Mesendoderm (in vitro differentiated cells): ENCODE measurements at regions not wholly inside any gene's neighbourhood (a gene's known extent, or its start where the extent isn't known, plus 50 kb on each side); places are given as distances from the start of the nearest gene placed in this dataset.

Experiments used
- DNase-seq: peaks from one replicate; pipeline ENCODE4 v3.0.0; 2013
- H2AK5ac ChIP-seq: 2 replicates; pipeline ENCODE4 v1.6.1; 2013; ENCODE audit warnings: low read length, inconsistent platforms
- H2BK120ac ChIP-seq: 2 replicates; pipeline ENCODE4 v1.6.1; 2013; ENCODE audit warnings: low read depth, mild to moderate bottlenecking, low read length, moderate library complexity, mixed read lengths
- H2BK15ac ChIP-seq: replicated peaks from 2 replicates; pipeline ENCODE4 v1.6.1; 2013; ENCODE audit warnings: low read depth, mild to moderate bottlenecking, moderate library complexity
- H2BK5ac ChIP-seq: 2 replicates; pipeline ENCODE4 v1.6.1; 2013; ENCODE audit warnings: low read length, inconsistent platforms
- H3K18ac ChIP-seq: 2 replicates; pipeline ENCODE4 v1.6.1; 2013; ENCODE audit warnings: mild to moderate bottlenecking, low read length, mixed read lengths
- H3K23ac ChIP-seq: one replicate; pipeline ENCODE4 v1.6.1; 2013; ENCODE audit warnings: low read length
- H3K27ac ChIP-seq: 2 replicates; pipeline ENCODE4 v1.5.1; 2013; ENCODE audit warnings: low read depth, mild to moderate bottlenecking, inconsistent platforms, low read length, moderate library complexity
- H3K27me3 ChIP-seq: 2 replicates; pipeline ENCODE4 v1.6.1; 2013; ENCODE audit warnings: low read length, control low read depth, mild to moderate bottlenecking, inconsistent platforms; ENCODE audit not compliant: insufficient read depth, poor library complexity
- H3K36me3 ChIP-seq: 2 replicates; pipeline ENCODE4 v1.6.1; 2013; ENCODE audit warnings: low read length, inconsistent platforms; ENCODE audit not compliant: control insufficient read depth, insufficient read depth
- H3K4ac ChIP-seq: one replicate; pipeline ENCODE4 v1.6.1; 2013; ENCODE audit warnings: low read depth, mild to moderate bottlenecking, low read length, moderate library complexity
- H3K4me1 ChIP-seq: 2 replicates; pipeline ENCODE4 v1.6.1; 2013; ENCODE audit warnings: low read depth, low read length, inconsistent platforms; ENCODE audit not compliant: control insufficient read depth
- H3K4me2 ChIP-seq: 2 replicates; pipeline ENCODE4 v1.6.1; 2013; ENCODE audit warnings: low read length
- H3K4me3 ChIP-seq: 2 replicates; pipeline ENCODE4 v1.5.1; 2013; ENCODE audit warnings: mild to moderate bottlenecking, low read length
- H3K56ac ChIP-seq: one replicate; pipeline ENCODE4 v1.6.1; 2013; ENCODE audit warnings: low read length
- H3K79me1 ChIP-seq: 2 replicates; pipeline ENCODE4 v1.6.1; 2013; ENCODE audit warnings: low read length, inconsistent platforms
- H3K79me2 ChIP-seq: 2 replicates; pipeline ENCODE4 v1.6.1; 2013; ENCODE audit warnings: mild to moderate bottlenecking, low read length; ENCODE audit not compliant: control insufficient read depth, insufficient read depth
- H3K9ac ChIP-seq: 2 replicates; pipeline ENCODE4 v1.6.1; 2013; ENCODE audit warnings: low read length, inconsistent platforms
- H4K5ac ChIP-seq: one replicate; pipeline ENCODE4 v1.6.1; 2013; ENCODE audit warnings: low read length
- H4K8ac ChIP-seq: one replicate; pipeline ENCODE4 v1.6.1; 2013; ENCODE audit warnings: low read depth, mild to moderate bottlenecking, control low read depth, low read length, moderate library complexity
- WGBS: extraction: QIAGEN DNeasy Blood & Tissue Kit; methylation state at CpG from one replicate; pipeline ENCODE4 v1.1.7; 2013; ENCODE audit warnings: low lambda C conversion rate, missing lambda C conversion rate; ENCODE audit not compliant: insufficient coverage; ENCODE audit errors: extremely low coverage; 5-methylcytosine and 5-hydroxymethylcytosine counted together

DNA sequence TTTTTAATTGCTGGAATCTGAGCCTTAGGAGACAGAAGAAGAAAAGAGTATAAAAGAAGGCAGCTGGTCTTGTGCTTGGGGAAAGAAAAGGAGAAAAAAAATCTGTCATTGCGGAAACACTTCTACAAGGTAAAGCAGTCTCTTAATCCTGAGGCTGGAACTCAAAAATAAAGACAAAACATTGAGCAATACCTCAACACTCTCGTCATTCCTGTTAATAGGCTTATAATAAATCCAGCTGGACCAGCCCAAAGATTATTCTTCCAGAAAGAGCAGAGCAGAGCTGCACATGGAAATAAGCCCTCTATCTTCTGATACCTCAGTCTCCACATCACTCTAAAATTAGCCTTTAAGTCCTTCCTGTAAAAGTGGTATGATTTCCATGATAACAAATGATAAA lies 62.0 kb upstream of the HIVEP1 start:
- Histone ChIP-seq H2BK15ac (no peak overlapping the region), H3K4me3 (no peak overlapping the region), H2AK5ac (no peak overlapping the region), H3K27me3 (no peaks in the 10 kb centered on the region), H3K9ac (no peak overlapping the region), H3K56ac (no peak overlapping the region), H3K4ac (no peak overlapping the region), H3K36me3 (no peaks in the 10 kb centered on the region), H3K27ac (no peak overlapping the region), H4K5ac (no peak overlapping the region), H4K8ac (no peak overlapping the region), H3K23ac (no peak overlapping the region), H3K4me2 (no peak overlapping the region), H3K4me1 (no peaks in the 10 kb centered on the region), H3K79me1 (no peaks in the 10 kb centered on the region), H3K18ac (no peak overlapping the region), H3K79me2 (no peaks in the 10 kb centered on the region), H2BK5ac (no peak overlapping the region), H2BK120ac (no peak overlapping the region)
- no peak for DNase-seq
- WGBS = no CpG with 5 or more reads among the region's 2 CpGs

DNA sequence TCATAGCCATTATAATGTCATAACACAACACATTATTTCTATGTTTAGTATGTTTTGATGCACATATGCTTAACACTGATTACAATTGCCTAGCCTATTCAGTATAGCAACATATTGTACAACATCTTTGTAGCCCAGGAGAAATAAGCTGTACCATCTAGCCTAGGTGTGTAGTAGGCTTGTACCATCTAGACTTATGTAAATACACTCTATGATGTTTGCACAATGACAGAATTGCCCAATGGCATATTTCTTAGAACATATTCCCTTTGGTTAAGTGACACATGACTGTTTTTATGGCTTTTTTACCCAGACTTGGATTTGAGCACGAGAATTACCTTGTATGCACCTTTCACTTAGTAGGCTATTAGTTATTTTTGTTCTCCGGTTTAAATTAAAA lies 64.5 kb upstream of the HIVEP1 start:
- Histone ChIP-seq H4K8ac (no peak overlapping the region), H3K36me3 (no peaks in the 10 kb centered on the region), H4K5ac (no peak overlapping the region), H2AK5ac (no peak overlapping the region), H3K4me2 (no peak overlapping the region), H3K23ac (no peak overlapping the region), H3K79me1 (no peaks in the 10 kb centered on the region), H3K27ac (no peak overlapping the region), H3K4ac (no peak overlapping the region), H3K4me1 (no peaks in the 10 kb centered on the region), H3K9ac (no peak overlapping the region), H3K79me2 (no peaks in the 10 kb centered on the region), H3K56ac (no peak overlapping the region), H2BK5ac (no peak overlapping the region), H3K4me3 (no peak overlapping the region), H2BK15ac (no peak overlapping the region), H3K18ac (no peak overlapping the region), H3K27me3 (no peaks in the 10 kb centered on the region), H2BK120ac (no peak overlapping the region)
- DNase-seq = no peak
- WGBS = no CpG with 5 or more reads among the region's 2 CpGs

DNA sequence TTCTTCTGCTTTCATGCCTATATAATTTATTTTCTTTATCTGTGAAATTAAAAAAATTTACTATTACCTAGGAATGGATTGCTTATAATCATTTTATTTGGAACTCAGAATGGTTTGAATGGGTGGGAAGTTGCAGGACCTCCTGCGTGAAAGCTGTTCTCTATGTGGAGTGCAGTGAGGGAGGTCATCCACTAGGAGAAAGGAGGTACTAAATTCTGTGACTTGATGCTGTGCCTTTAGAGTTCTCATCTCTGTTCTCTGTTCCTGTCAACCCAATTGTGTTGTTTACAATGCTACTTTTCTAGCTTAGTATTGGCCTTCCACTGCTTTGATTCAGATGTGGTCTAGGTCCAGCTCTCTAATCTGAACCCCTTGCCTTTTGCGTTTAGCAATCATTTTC lies 65.0 kb upstream of the HIVEP1 start:
- Histone ChIP-seq H3K27me3 (no peaks in the 10 kb centered on the region), H3K9ac (no peak overlapping the region), H3K4ac (no peak overlapping the region), H3K4me3 (no peak overlapping the region), H3K27ac (no peak overlapping the region), H2AK5ac (no peak overlapping the region), H3K79me1 (no peaks in the 10 kb centered on the region), H3K18ac (no peak overlapping the region), H3K56ac (no peak overlapping the region), H3K4me2 (no peak overlapping the region), H3K4me1 (no peaks in the 10 kb centered on the region), H3K36me3 (no peaks in the 10 kb centered on the region), H4K8ac (no peak overlapping the region), H2BK120ac (no peak overlapping the region), H3K79me2 (no peaks in the 10 kb centered on the region), H2BK5ac (no peak overlapping the region), H3K23ac (no peak overlapping the region), H4K5ac (no peak overlapping the region), H2BK15ac (no peak overlapping the region)
- WGBS = no CpG with 5 or more reads among the region's 2 CpGs
- peak; percentile 47 for DNase-seq

- no peak overlapping the region for H4K5ac ChIP-seq
- H3K4me3 ChIP-seq = no peak overlapping the region
- no peaks in the 10 kb centered on the region for H3K79me1 ChIP-seq
- no peak overlapping the region for H4K8ac ChIP-seq
- H3K27ac ChIP-seq = no peak overlapping the region
- no peak overlapping the region for H2BK5ac ChIP-seq
- H3K27me3 ChIP-seq = no peaks in the 10 kb centered on the region
- no peak overlapping the region for H3K9ac ChIP-seq
- H2AK5ac ChIP-seq = no peak overlapping the region
- H3K18ac ChIP-seq = no peak overlapping the region
- no peaks in the 10 kb centered on the region for H3K79me2 ChIP-seq
- no peak for DNase-seq
- no peak overlapping the region for H3K23ac ChIP-seq
- H3K4me1 ChIP-seq = no peaks in the 10 kb centered on the region
- no peak overlapping the region for H3K56ac ChIP-seq
- no peak overlapping the region for H3K4ac ChIP-seq
- no peaks in the 10 kb centered on the region for H3K36me3 ChIP-seq
- no CpG with 5 or more reads among the region's 1 CpG for WGBS
- no peak overlapping the region for H3K4me2 ChIP-seq
- H2BK15ac ChIP-seq = no peak overlapping the region
- H2BK120ac ChIP-seq = no peak overlapping the region
Measured at GRCh38 chr6:11944111-11944510, 68.0 kb upstream of the HIVEP1 start.

DNA sequence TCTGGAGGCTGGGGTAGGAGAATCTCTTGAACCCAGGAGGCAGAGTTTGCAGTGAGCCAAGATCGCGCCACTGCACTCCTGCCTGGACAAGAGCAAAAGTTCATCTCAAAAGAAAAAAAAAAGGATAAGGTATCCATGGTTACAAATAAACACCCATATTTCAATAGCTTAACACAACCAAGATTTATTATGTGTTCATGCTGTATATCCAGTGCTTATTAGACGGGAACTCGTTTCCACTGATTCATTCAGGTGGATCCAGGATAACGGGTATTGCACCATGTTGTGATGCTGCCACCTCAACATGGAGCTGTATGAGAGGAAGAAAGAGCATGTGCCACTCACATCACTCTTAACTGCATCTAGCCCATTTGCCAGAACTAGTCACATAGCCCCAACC lies 69.1 kb upstream of the HIVEP1 start:
- WGBS = no CpG with 5 or more reads among the region's 5 CpGs
- H4K5ac ChIP-seq = no peak overlapping the region

DNA sequence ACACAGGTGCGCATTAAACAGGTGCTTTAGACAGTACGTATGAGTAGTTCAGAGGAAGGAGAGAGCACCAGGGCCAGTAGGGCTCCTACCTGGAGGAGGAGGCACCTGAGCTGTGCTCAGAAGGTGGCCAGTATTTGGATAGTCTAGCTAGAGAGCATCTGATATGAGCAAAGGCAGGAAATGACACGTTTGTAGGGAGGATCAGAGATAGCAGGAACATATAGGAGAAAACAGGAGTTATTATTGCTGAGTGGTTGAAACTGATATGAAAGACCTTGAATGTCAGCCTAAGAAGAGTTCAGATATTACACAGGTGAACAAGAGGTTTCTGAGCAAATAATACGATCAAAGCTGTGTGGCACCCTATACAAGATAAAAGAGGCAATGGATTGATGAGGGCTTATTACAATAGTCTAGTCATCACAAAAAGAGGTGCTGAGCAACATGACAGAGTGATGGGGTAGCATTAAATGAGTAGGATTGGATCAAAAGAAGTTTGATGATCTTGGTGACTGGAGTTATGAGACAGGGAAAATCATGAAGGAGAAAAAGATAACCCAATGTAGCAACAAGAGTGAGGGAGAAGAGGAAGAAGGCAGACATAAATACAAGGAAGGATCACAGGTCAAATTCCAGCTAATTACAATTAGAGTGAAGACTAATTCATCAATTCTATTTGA lies 69.8 kb upstream of the HIVEP1 start:
- no peaks in the 10 kb centered on the region for H3K36me3 ChIP-seq
- no peak overlapping the region for H4K8ac ChIP-seq
- H3K9ac ChIP-seq = no peak overlapping the region
- H3K4me1 ChIP-seq = no peaks in the 10 kb centered on the region
- H3K4me3 ChIP-seq = no peak overlapping the region
- no peak overlapping the region for H3K23ac ChIP-seq
- H3K56ac ChIP-seq = no peak overlapping the region
- no peaks in the 10 kb centered on the region for H3K79me1 ChIP-seq
- no peak overlapping the region for H3K4me2 ChIP-seq
- H3K27ac ChIP-seq = no peak overlapping the region
- H3K27me3 ChIP-seq = no peaks in the 10 kb centered on the region
- H2AK5ac ChIP-seq = no peak overlapping the region
- no peak overlapping the region for H2BK120ac ChIP-seq
- no peak overlapping the region for H4K5ac ChIP-seq
- no peak for DNase-seq
- H3K79me2 ChIP-seq = no peaks in the 10 kb centered on the region
- H2BK15ac ChIP-seq = no peak overlapping the region
- no peak overlapping the region for H3K4ac ChIP-seq
- WGBS = no CpG with 5 or more reads among the region's 4 CpGs
- H2BK5ac ChIP-seq = no peak overlapping the region
- H3K18ac ChIP-seq = no peak overlapping the region

More for the DNA sequence above, 69.1 kb upstream of the HIVEP1 start:
- no peak overlapping the region for H3K18ac ChIP-seq
- H2BK15ac ChIP-seq = no peak overlapping the region
- H4K8ac ChIP-seq = no peak overlapping the region
- H3K4ac ChIP-seq = no peak overlapping the region
- H3K4me1 ChIP-seq = no peaks in the 10 kb centered on the region
- no peak overlapping the region for H2BK5ac ChIP-seq
- H2BK120ac ChIP-seq = no peak overlapping the region
- no peak overlapping the region for H3K9ac ChIP-seq
- no peak overlapping the region for H3K27ac ChIP-seq
- H3K4me2 ChIP-seq = no peak overlapping the region
- no peak for DNase-seq
- H3K79me2 ChIP-seq = no peaks in the 10 kb centered on the region
- no peak overlapping the region for H3K23ac ChIP-seq
- H3K4me3 ChIP-seq = no peak overlapping the region
- H3K79me1 ChIP-seq = no peaks in the 10 kb centered on the region
- no peaks in the 10 kb centered on the region for H3K27me3 ChIP-seq
- H3K56ac ChIP-seq = no peak overlapping the region
- H3K36me3 ChIP-seq = no peaks in the 10 kb centered on the region
- no peak overlapping the region for H2AK5ac ChIP-seq
